Endothelial cell of umbilical vein (primary cell): ENCODE measurements at regions not wholly inside any gene's neighbourhood (a gene's known extent, or its start where the extent isn't known, plus 50 kb on each side); places are given as distances from the start of the nearest gene placed in this dataset.

Source experiments
- BruUV-seq: library from RNA; stranded (reverse); fragments of 400-500 nt; replicated peaks from 2 replicates; lab custom pipeline; 2021; lab: Mats Ljungman, UMichigan
- CTCF ChIA-PET: fragments of 300-600, 350-600 bp; sonication (Branson Sonifier 250); formaldehyde crosslinking; loops from one replicate; lab custom pipeline; 2021; ENCODE audit warnings: antibody characterized with exemption, inconsistent platforms; lab: Charles Lee
- POLR2A ChIA-PET: fragments of 300-600, 350-600 bp; sonication (Branson Sonifier 250); formaldehyde crosslinking; loops from one replicate; lab custom pipeline; 2021; ENCODE audit warnings: antibody characterized with exemption, inconsistent platforms; lab: Charles Lee
- DNase-seq: peaks from one replicate; pipeline ENCODE4 v3.0.0-alpha.2; 2011; ENCODE audit warnings: low read depth, low spot score
- FAIRE-seq: peaks from 2 replicates; lab custom pipeline; 2011; peaks lifted over from hg19 to GRCh38; lab: Jason Lieb, UNC
- H2AFZ ChIP-seq: 2 replicates; pipeline ENCODE4 v1.6.0; 2012; ENCODE audit warnings: low read depth, low read length, control low read depth, inconsistent platforms
- H3K27ac ChIP-seq: 2 replicates; pipeline ENCODE4 v1.5.1; 2011; ENCODE audit warnings: low read depth, mild to moderate bottlenecking, control low read depth, low read length, moderate library complexity; ENCODE audit not compliant: insufficient read depth
- H3K27me3 ChIP-seq, 2 experiments: 2 replicates each; pipeline versions ENCODE4 v1.6.0 to v1.6.1; 2011; ENCODE audit warnings: low read length in 2 of 2, mixed read lengths in 1 of 2; ENCODE audit not compliant: control insufficient read depth in 2 of 2, insufficient read depth in 2 of 2
- H3K36me3 ChIP-seq, 2 experiments: 2 replicates in 1 of 2; 3 replicates in 1 of 2; pipeline ENCODE4 v1.5.1; 2011; ENCODE audit warnings: low read length in 2 of 2, mild to moderate bottlenecking in 1 of 2, moderate library complexity in 1 of 2; ENCODE audit not compliant: control insufficient read depth in 2 of 2, insufficient read depth in 2 of 2; ENCODE audit errors: extremely low read depth in 1 of 2
- H3K4me1 ChIP-seq: 3 replicates; pipeline ENCODE4 v1.5.1; 2011; ENCODE audit warnings: mild to moderate bottlenecking, low read length; ENCODE audit not compliant: control insufficient read depth, insufficient read depth; ENCODE audit errors: extremely low read depth
- H3K4me2 ChIP-seq: 2 replicates; pipeline ENCODE4 v1.6.1; 2011; ENCODE audit warnings: low read length, control low read depth, mixed read lengths; ENCODE audit not compliant: insufficient read depth
- H3K4me3 ChIP-seq, 3 experiments: fragments of 200-600 bp in 1 of 3; sonication (generic), shearing (Covaris generic) in 1 of 3; replicated peaks in 1 of 3; 2 replicates each; pipeline ENCODE4 v1.5.1; 2011 to 2016; ENCODE audit warnings: control low read depth in 3 of 3, low read length in 3 of 3, mild to moderate bottlenecking in 2 of 3, inconsistent platforms in 1 of 3, low read depth in 1 of 3, moderate library complexity in 1 of 3; ENCODE audit not compliant: insufficient read depth in 1 of 3
- H3K79me2 ChIP-seq: 2 replicates; pipeline ENCODE4 v1.6.0; 2012; ENCODE audit warnings: low read length, inconsistent platforms; ENCODE audit not compliant: control insufficient read depth, insufficient read depth
- H3K9ac ChIP-seq: replicated peaks from 2 replicates; pipeline ENCODE3; 2011; ENCODE audit warnings: low read length, control low read depth; ENCODE audit not compliant: insufficient read depth; ENCODE audit errors: extremely low read depth
- H3K9me1 ChIP-seq: replicated peaks from 3 replicates; pipeline ENCODE4 v1.6.0; 2011; ENCODE audit warnings: mild to moderate bottlenecking, low read length; ENCODE audit not compliant: control insufficient read depth, insufficient read depth; ENCODE audit errors: extremely low read depth
- H3K9me3 ChIP-seq: replicated peaks from 2 replicates; pipeline ENCODE4 v1.5.1; 2012; ENCODE audit warnings: low read length, inconsistent platforms; ENCODE audit not compliant: control insufficient read depth, insufficient read depth
- H4K20me1 ChIP-seq: replicated peaks from 2 replicates; pipeline ENCODE3; 2011; ENCODE audit warnings: mild to moderate bottlenecking, low read length; ENCODE audit not compliant: control insufficient read depth, insufficient read depth; ENCODE audit errors: extremely low read depth
- CTCF ChIP-seq, 2 donors: IDR thresholded peaks; 1 replicate in 1 of 2; 2 replicates in 1 of 2; pipeline ENCODE4 v1.5.1; 2011; ENCODE audit warnings: low read length in 2 of 2, mild to moderate bottlenecking in 2 of 2, moderate library complexity in 2 of 2, control low read depth in 1 of 2, inconsistent platforms in 1 of 2, low read depth in 1 of 2; ENCODE audit not compliant: insufficient read depth in 1 of 2; ENCODE audit errors: extremely low read depth in 1 of 2
- EZH2 ChIP-seq: IDR thresholded peaks from 2 replicates; pipeline ENCODE4 v1.6.1; 2012; ENCODE audit warnings: borderline replicate concordance, low read depth, mild to moderate bottlenecking, moderate library complexity, low read length, inconsistent platforms; ENCODE audit not compliant: severe bottlenecking
- FOS ChIP-seq: IDR thresholded peaks from 2 replicates; pipeline ENCODE4 v1.6.1; 2011; ENCODE audit warnings: mild to moderate bottlenecking, low read length, moderate library complexity, borderline replicate concordance; ENCODE audit not compliant: insufficient read depth
- JUN ChIP-seq: IDR thresholded peaks from 2 replicates; pipeline ENCODE4 v1.6.1; 2011; ENCODE audit warnings: borderline replicate concordance, low read depth; ENCODE audit not compliant: insufficient read length, insufficient read depth
- MYC ChIP-seq: IDR thresholded peaks from one replicate; pipeline ENCODE4 v1.6.1; 2011; ENCODE audit warnings: mild to moderate bottlenecking, low read depth, low read length
- POLR2A ChIP-seq: IDR thresholded peaks from 2 replicates; pipeline ENCODE4 v1.6.1; 2012; ENCODE audit warnings: low read depth, mild to moderate bottlenecking, control low read depth, low read length
- dilution Hi-C: fragments of 300-500 bp; cut with MboI; formaldehyde crosslinking; loops from one replicate; pipeline ENCODE4 v1.15.0; 2019; ENCODE audit warnings: low sequenced_read_pairs; ENCODE audit not compliant: extremely low pct_ligation_motif_present
- intact Hi-C: fragments of 100-400 bp; cut with micrococcal nuclease; formaldehyde crosslinking; loops from one replicate; pipeline ENCODE4 v1.10.0; 2022

DNA sequence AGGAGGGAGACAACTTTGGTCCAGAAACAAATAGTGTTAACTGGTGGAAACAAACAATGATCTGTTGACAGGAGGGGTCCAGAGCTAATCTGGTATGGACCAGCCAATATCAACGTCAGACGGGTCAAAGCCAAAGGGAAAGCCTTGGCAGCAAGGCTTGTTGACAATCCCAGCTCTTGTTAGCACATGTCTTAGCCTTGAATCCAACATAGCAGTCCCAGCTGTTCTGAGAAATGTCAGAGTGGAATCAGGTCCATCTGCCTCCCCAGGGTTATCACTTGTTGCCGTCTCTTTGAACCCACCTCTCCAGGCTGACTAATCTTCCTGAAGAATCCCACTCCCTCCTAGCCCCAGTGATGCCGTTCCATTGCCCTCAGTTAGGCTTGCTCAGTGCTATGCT lies 404.6 kb upstream of the MCTP2 start:
- ChIA-PET CTCF (no interaction called here), POLR2A (no interaction called here)
- DNase-seq, result no peak
- Histone ChIP-seq H3K36me3 (no peaks in the 10 kb centered on the region), H3K27me3 (no peaks in the 10 kb centered on the region), H3K9me1 (no peaks in the 10 kb centered on the region), H3K4me3 (no peak overlapping the region), H3K9me3 (peaks cover 13% of the 10 kb centered on the region), H3K4me1 (no peaks in the 10 kb centered on the region), H3K4me2 (no peak overlapping the region), H2AFZ (no peak overlapping the region), H3K79me2 (no peaks in the 10 kb centered on the region), H3K27ac (no peak overlapping the region), H4K20me1 (no peaks in the 10 kb centered on the region), H3K9ac (no peak overlapping the region)
- no TSS peak for BruUV-seq
- dilution Hi-C loops (no loop called here), intact Hi-C loops (no loop called here)
- TF ChIP-seq POLR2A (no peak), FOS (no peak), MYC (no peak), EZH2 (no peak)
- FAIRE-seq, result no peak

DNA sequence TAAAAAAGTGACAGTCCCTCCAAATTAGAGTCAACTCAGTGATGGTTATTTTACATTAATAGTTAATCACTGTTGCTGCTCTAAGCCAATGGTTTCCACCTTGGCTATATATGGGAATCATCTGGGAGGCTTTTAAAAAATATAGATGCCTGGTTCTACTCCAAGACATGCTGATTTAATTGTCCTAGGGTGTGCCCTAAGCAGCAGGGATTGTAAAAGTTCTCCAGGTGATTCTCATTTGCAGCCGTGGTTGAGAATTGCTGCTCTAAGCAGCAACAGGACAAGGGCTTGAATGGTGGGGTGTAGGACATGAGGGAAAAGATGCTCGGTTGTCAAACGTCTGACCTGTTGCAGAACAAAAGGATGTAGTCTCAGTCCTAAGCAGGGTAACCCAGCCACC lies 405.1 kb upstream of the MCTP2 start:
- Histone ChIP-seq H3K27me3 (no peaks in the 10 kb centered on the region), H3K4me3 (no peak overlapping the region), H4K20me1 (no peaks in the 10 kb centered on the region), H3K79me2 (no peaks in the 10 kb centered on the region), H3K27ac (no peak overlapping the region), H3K36me3 (no peaks in the 10 kb centered on the region), H2AFZ (no peak overlapping the region), H3K9ac (no peak overlapping the region), H3K9me1 (no peaks in the 10 kb centered on the region), H3K4me2 (no peak overlapping the region), H3K4me1 (no peaks in the 10 kb centered on the region), H3K9me3 (peaks cover 13% of the 10 kb centered on the region)
- dilution Hi-C loops, result no loop called here
- intact Hi-C loops, result no loop called here
- POLR2A ChIA-PET, result no interaction called here
- TF ChIP-seq JUN, result no peak
- TF ChIP-seq POLR2A, result no peak
- no peak for TF ChIP-seq CTCF (IDR thresholded peaks at IDR 0.05; ENCODE audit: extremely low read depth in 1 of 2, insufficient read depth in 1 of 2, low read depth in 1 of 2, low read length in 2 of 2)
- BruUV-seq, result no TSS peak
- DNase-seq (no peak), FAIRE-seq (no peak)
- CTCF ChIA-PET, result no interaction called here
